BE2C (cell line): ENCODE measurements at regions not wholly inside any gene's neighbourhood (a gene's known extent, or its start where the extent isn't known, plus 50 kb on each side); places are given as distances from the start of the nearest gene placed in this dataset.

Experiments
- DNase-seq: peaks from one replicate; pipeline ENCODE4 v3.0.0-alpha.2; 2020
- H3K27me3 ChIP-seq: fragments of 250-450 bp; sonication (Bioruptor Pico); 2 replicates; pipeline ENCODE4 v1.5.1; 2020; ENCODE audit warnings: mild to moderate bottlenecking
- H3K36me3 ChIP-seq: fragments of 250-450 bp; sonication (Bioruptor Pico); 2 replicates; pipeline ENCODE4 v1.5.1; 2020; ENCODE audit warnings: mild to moderate bottlenecking
- H3K4me1 ChIP-seq: fragments of 250-450 bp; sonication (Bioruptor Pico); 2 replicates; pipeline ENCODE4 v1.5.1; 2020
- H3K4me3 ChIP-seq: 2 replicates; pipeline ENCODE4 v1.5.1; 2011; ENCODE audit warnings: low read depth, low read length
- H3K9me3 ChIP-seq: fragments of 250-450 bp; sonication (Bioruptor Pico); 2 replicates; pipeline ENCODE4 v1.5.1; 2020
- TF ChIP-seq, protein P1 (sequence below): IDR thresholded peaks from 2 replicates; pipeline ENCODE4 v1.5.1; 2012; ENCODE audit warnings: mild to moderate bottlenecking, low read depth, low read length

DNA sequence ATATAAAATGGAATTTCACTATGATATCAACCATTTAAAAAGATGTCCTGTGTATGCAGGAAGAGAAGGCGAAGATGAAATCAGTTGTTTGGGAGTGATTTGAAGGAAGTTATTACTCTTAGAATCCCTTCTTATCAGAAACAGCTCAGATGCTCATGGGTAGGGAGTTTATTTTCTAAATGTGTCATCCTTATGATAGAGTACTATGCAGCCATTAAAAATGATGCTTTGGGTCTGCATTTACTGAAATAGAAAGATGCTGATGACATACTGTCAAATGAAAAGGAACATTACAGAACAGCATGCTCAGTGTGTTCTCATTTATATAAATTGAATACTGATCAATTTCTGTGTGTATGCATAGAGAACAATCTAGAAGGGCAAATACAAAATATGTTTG lies 69.8 kb upstream of the MED13L start:
- Histone ChIP-seq H3K4me1 (no peaks in the 10 kb centered on the region), H3K27me3 (no peaks in the 10 kb centered on the region), H3K9me3 (no peaks in the 10 kb centered on the region; the same call in 1 of the 2 replicates), H3K36me3 (no peaks in the 10 kb centered on the region), H3K4me3 (no peak overlapping the region)
- DNase-seq, result no peak
- TF ChIP-seq, protein P1, sequence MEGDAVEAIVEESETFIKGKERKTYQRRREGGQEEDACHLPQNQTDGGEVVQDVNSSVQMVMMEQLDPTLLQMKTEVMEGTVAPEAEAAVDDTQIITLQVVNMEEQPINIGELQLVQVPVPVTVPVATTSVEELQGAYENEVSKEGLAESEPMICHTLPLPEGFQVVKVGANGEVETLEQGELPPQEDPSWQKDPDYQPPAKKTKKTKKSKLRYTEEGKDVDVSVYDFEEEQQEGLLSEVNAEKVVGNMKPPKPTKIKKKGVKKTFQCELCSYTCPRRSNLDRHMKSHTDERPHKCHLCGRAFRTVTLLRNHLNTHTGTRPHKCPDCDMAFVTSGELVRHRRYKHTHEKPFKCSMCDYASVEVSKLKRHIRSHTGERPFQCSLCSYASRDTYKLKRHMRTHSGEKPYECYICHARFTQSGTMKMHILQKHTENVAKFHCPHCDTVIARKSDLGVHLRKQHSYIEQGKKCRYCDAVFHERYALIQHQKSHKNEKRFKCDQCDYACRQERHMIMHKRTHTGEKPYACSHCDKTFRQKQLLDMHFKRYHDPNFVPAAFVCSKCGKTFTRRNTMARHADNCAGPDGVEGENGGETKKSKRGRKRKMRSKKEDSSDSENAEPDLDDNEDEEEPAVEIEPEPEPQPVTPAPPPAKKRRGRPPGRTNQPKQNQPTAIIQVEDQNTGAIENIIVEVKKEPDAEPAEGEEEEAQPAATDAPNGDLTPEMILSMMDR, result no peak

DNA sequence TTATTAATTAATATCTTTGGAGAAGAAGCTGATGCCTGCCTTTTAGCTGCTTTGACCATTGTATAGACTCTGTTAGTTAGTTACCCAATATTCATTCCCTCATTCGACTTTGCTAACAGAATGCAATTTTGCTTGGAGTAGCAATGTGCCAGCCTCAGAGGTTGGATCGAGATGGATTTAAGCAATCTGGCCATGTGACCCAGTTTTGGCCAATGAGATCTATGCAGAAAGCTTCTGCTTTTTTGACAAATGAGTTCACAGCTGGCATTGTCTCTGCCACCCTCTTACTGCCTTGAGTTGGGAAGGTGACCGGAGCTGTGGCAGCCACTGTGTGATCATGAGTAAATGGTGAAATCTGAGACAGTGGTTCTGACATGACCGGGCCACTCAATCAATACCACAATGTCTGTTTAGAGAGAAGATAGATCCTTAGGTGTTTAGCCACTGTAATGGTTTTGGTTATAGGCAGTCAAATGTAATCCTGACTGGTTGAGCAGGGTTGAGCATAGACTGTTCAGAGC lies 74.9 kb upstream of the MED13L start:
- H3K27me3 ChIP-seq, result no peaks in the 10 kb centered on the region
- peaks cover 3% of the 10 kb centered on the region; the same call in 1 of the 2 replicates for H3K9me3 ChIP-seq
- TF ChIP-seq, protein P1, result no peak
- no peaks in the 10 kb centered on the region for H3K36me3 ChIP-seq
- no peak overlapping the region for H3K4me3 ChIP-seq
- H3K4me1 ChIP-seq, result no peaks in the 10 kb centered on the region
- DNase-seq, result no peak

DNA sequence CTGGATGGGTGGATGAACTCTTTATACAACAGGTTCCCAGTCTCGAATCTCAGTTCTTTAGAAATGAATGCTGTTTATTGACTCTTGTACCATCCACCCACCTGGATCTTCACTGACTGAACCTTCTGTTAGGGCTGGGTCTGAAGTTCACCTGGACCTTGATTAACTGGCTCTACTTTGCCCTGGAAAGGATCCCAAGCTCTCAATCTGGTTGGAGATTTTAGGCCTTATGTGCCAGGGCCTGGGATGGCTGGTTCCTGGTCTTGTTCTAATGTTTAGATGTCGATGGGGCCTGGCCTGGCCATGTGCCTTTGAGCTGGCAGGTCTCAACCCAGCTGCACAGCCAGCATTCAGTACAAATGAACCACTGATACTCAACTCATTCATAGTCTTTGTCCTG lies 76.5 kb upstream of the MED13L start:
- DNase-seq, result no peak
- no peak overlapping the region for H3K4me3 ChIP-seq
- peaks cover 8% of the 10 kb centered on the region for H3K4me1 ChIP-seq
- H3K36me3 ChIP-seq, result no peaks in the 10 kb centered on the region
- H3K9me3 ChIP-seq, result peaks cover 3% of the 10 kb centered on the region; the same call in 1 of the 2 replicates
- no peaks in the 10 kb centered on the region for H3K27me3 ChIP-seq
- TF ChIP-seq, protein P1, result no peak

DNA sequence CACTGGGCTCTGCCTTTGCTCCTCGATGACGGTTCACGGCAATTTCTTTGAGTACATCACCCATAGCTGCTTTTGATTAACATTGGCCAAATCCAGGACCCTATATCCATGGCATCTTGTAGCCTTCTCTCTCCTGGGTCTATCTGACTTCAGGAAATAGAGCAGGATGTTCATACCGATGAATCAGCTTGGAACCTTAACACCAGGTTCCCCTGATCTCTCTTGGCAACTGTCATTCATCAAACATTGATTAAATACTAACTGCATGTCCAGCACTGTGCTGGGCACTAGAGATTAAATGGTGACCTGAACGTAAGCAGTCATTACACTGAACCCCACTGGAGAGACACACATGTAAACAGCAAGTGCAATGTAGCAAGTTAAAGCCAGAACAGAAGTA lies 77.0 kb upstream of the MED13L start:
- peaks cover 3% of the 10 kb centered on the region; the same call in 1 of the 2 replicates for H3K9me3 ChIP-seq
- H3K27me3 ChIP-seq, result no peaks in the 10 kb centered on the region
- TF ChIP-seq, protein P1, result no peak
- no peaks in the 10 kb centered on the region for H3K36me3 ChIP-seq
- peaks cover 11% of the 10 kb centered on the region for H3K4me1 ChIP-seq
- no peak for DNase-seq
- H3K4me3 ChIP-seq, result no peak overlapping the region

DNA sequence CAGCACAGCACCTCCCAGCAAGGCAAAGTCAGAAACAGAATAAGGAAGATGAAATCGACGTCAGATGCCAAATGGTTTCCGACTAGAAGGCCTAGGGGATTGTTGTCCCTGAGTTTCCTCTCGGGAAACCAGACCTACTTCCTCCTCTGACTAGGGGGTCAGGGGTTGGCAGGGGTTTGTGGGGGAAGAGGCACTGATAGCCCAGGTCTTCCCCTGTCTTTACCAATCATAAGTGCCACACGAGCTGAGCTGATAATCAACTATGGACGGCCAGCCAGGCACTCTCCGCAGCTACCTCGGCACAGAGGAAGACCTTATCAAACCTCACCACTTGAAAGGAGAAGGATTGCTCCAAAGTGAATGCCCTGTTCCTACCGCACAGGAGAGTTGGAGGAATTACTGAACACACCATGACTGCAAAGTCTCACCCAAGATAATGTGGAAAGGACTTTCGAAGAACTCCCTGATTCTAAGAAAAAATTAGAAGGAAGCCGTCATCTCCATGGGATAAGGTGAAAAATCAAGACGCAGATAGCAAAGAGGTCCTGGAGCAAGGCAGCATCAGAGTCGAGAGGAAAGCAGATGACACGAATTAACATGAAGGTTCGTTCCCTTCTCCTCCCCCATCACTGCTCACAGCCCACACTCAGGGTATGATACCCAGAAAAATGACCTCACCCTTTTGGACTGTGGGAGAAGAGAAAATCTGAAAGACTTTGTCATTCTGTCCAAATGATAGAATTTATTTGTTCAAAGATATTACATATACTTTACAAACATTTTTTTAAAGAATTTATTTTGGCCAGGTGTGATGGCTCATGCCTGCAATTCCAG lies 77.7 kb upstream of the MED13L start:
- Histone ChIP-seq H3K9me3 (peaks cover 3% of the 10 kb centered on the region; the same call in 1 of the 2 replicates), H3K4me3 (no peak overlapping the region), H3K4me1 (peaks cover 14% of the 10 kb centered on the region), H3K36me3 (no peaks in the 10 kb centered on the region), H3K27me3 (no peaks in the 10 kb centered on the region)
- TF ChIP-seq, protein P1, result no peak
- DNase-seq, result no peak

DNA sequence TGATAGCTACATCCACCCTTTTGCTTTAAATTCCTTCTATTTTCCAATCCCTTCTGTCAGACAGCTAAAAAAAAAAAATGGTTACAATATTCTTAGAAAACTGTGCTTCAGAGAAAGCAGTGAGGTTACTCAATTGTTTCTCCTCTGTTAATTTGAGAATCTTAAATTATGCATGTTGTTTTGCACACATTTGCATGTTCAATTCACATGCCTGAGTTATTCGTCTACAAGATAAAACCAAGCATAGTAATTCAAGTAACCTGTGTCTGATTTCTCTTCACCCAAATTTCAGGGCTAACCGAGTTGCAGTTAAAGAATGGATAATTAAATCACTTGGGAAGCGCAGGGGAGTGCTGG lies 81.0 kb upstream of the MED13L start:
- H3K27me3 ChIP-seq, result no peaks in the 10 kb centered on the region
- H3K4me3 ChIP-seq, result peak overlapping the region; percentile 28
- TF ChIP-seq, protein P1, result no peak
- H3K9me3 ChIP-seq, result no peaks in the 10 kb centered on the region
- H3K4me1 ChIP-seq, result peaks cover 14% of the 10 kb centered on the region
- no peak for DNase-seq
- no peaks in the 10 kb centered on the region for H3K36me3 ChIP-seq
